SK-N-SH treated with all-trans-retinoic acid at 6 μM for 48 hours (cell line): ENCODE measurements at regions not wholly inside any gene's neighbourhood (a gene's known extent, or its start where the extent isn't known, plus 50 kb on each side); places are given as distances from the start of the nearest gene placed in this dataset.

Experiments
- ATAC-seq: fragments of 200-7000 bp; cut with Tn5 transposase; 3 replicates; pipeline ENCODE4 v1.9.1; 2020; ENCODE audit warnings: mild to moderate bottlenecking, moderate library complexity
- ARNTL ChIP-seq: fragments of 450-650 bp; formaldehyde crosslinking; IDR thresholded peaks from 2 replicates; pipeline ENCODE4 v1.5.0; 2020; ENCODE audit warnings: low read depth, mild to moderate bottlenecking, moderate library complexity, borderline replicate concordance
- BACH2 ChIP-seq: fragments of 250-450 bp; sonication (Bioruptor Pico); IDR thresholded peaks from 2 replicates; pipeline ENCODE4 v1.9.0; 2021; ENCODE audit warnings: mild to moderate bottlenecking, borderline replicate concordance
- CREB5 ChIP-seq: fragments of 250-450 bp; sonication (Bioruptor Pico); IDR thresholded peaks from 2 replicates; pipeline ENCODE4 v1.5.1; 2020; ENCODE audit warnings: low read depth, mild to moderate bottlenecking, moderate library complexity
- CSDC2 ChIP-seq: fragments of 250-450 bp; sonication (Bioruptor Pico); IDR thresholded peaks from 2 replicates; pipeline ENCODE4 v1.5.0; 2020; ENCODE audit warnings: mild to moderate bottlenecking, moderate library complexity
- CSRNP3 ChIP-seq: fragments of 250-450 bp; sonication (Bioruptor Pico); IDR thresholded peaks from 2 replicates; pipeline ENCODE4 v1.5.1; 2021; ENCODE audit warnings: mild to moderate bottlenecking, moderate library complexity
- ESRRG ChIP-seq: fragments of 250-450 bp; sonication (Bioruptor Pico); IDR thresholded peaks from 2 replicates; pipeline ENCODE4 v1.6.1; 2021; ENCODE audit warnings: mild to moderate bottlenecking
- GLIS3 ChIP-seq: fragments of 250-450 bp; sonication (Bioruptor Pico); IDR thresholded peaks from 2 replicates; pipeline ENCODE4 v1.5.0; 2020; ENCODE audit warnings: mild to moderate bottlenecking, moderate library complexity
- ISL1 ChIP-seq: fragments of 250-450 bp; sonication (Bioruptor Pico); IDR thresholded peaks from 2 replicates; pipeline ENCODE4 v2.1.2; 2022; ENCODE audit warnings: mild to moderate bottlenecking, moderate library complexity
- OSR1 ChIP-seq: fragments of 250-450 bp; sonication (Bioruptor Pico); IDR thresholded peaks from 2 replicates; pipeline ENCODE4 v1.8.0; 2022; ENCODE audit warnings: moderate library complexity, mild to moderate bottlenecking, inconsistent platforms
- PATZ1 ChIP-seq: fragments of 250-450 bp; sonication (Bioruptor Pico); IDR thresholded peaks from 2 replicates; pipeline ENCODE4 v1.8.0; 2020; ENCODE audit warnings: mild to moderate bottlenecking, moderate library complexity, borderline replicate concordance
- POU6F1 ChIP-seq: fragments of 250-450 bp; sonication (Bioruptor Pico); IDR thresholded peaks from 2 replicates; pipeline ENCODE4 v1.8.0; 2021; ENCODE audit warnings: low read depth, mild to moderate bottlenecking, moderate library complexity, borderline replicate concordance
- PPARA ChIP-seq: fragments of 250-450 bp; sonication (Bioruptor Pico); IDR thresholded peaks from 2 replicates; pipeline ENCODE4 v1.5.0; 2020; ENCODE audit warnings: mild to moderate bottlenecking, borderline replicate concordance
- RARB ChIP-seq: fragments of 250-450 bp; sonication (Bioruptor Pico); IDR thresholded peaks from 2 replicates; pipeline ENCODE4 v1.8.0; 2021; ENCODE audit warnings: mild to moderate bottlenecking, moderate library complexity
- SNAI2 ChIP-seq: fragments of 250-450 bp; sonication (Bioruptor Pico); IDR thresholded peaks from 2 replicates; pipeline ENCODE4 v1.5.0; 2020; ENCODE audit warnings: mild to moderate bottlenecking, moderate library complexity
- TOX ChIP-seq: fragments of 250-450 bp; sonication (Bioruptor Pico); IDR thresholded peaks from 2 replicates; pipeline ENCODE4 v1.8.0; 2021; ENCODE audit warnings: mild to moderate bottlenecking, moderate library complexity, borderline replicate concordance
- ZFP3 ChIP-seq: fragments of 250-450 bp; sonication (Bioruptor Pico); IDR thresholded peaks from 2 replicates; pipeline ENCODE4 v1.5.0; 2020; ENCODE audit warnings: mild to moderate bottlenecking, moderate library complexity
- ZFP30 ChIP-seq: fragments of 450-650 bp; formaldehyde crosslinking; IDR thresholded peaks from 2 replicates; pipeline ENCODE4 v1.5.0; 2022; ENCODE audit warnings: mild to moderate bottlenecking, moderate library complexity
- ZNF565 ChIP-seq: fragments of 450-650 bp; formaldehyde crosslinking; conservative IDR thresholded peaks from 2 replicates; pipeline ENCODE4 v1.5.0; 2020; ENCODE audit warnings: low read depth, mild to moderate bottlenecking, moderate library complexity
- ZNF8 ChIP-seq: fragments of 450-650 bp; formaldehyde crosslinking; IDR thresholded peaks from 2 replicates; pipeline ENCODE4 v1.5.0; 2020; ENCODE audit warnings: mild to moderate bottlenecking, moderate library complexity

- TF ChIP-seq SNAI2 (CRISPR knock-in tag): no peak
- no peak for TF ChIP-seq OSR1 (CRISPR knock-in tag)
- TF ChIP-seq ZFP30 (CRISPR knock-in tag): no peak
- no peak for TF ChIP-seq ZFP3 (CRISPR knock-in tag)
- no peak for TF ChIP-seq GLIS3 (CRISPR knock-in tag)
- no peak for TF ChIP-seq CSRNP3
- ATAC-seq: no peak
Observed at GRCh38 chr14:30496852-30497251, 62.1 kb upstream of the G2E3 start.

- TF ChIP-seq OSR1 (CRISPR knock-in tag) (no peak), ARNTL (no peak), GLIS3 (CRISPR knock-in tag) (no peak), ZFP3 (CRISPR knock-in tag) (no peak), ZFP30 (CRISPR knock-in tag) (no peak)
- ATAC-seq: no peak
Observed at GRCh38 chr14:30499358-30499757, 59.6 kb upstream of the G2E3 start.

GRCh38 chr14:30500222-30500621 is 58.7 kb upstream of the G2E3 start:
- ATAC-seq: no peak
- TF ChIP-seq CSDC2 (CRISPR knock-in tag) (no peak), TOX (CRISPR knock-in tag) (no peak), OSR1 (CRISPR knock-in tag) (no peak), PPARA (CRISPR knock-in tag) (no peak), RARB (no peak), ZNF565 (CRISPR knock-in tag) (no peak), ZFP3 (CRISPR knock-in tag) (no peak), ISL1 (CRISPR knock-in tag) (no peak), ARNTL (no peak), BACH2 (no peak), CSRNP3 (no peak), GLIS3 (CRISPR knock-in tag) (no peak), POU6F1 (CRISPR knock-in tag) (no peak), ESRRG (CRISPR knock-in tag) (no peak), PATZ1 (no peak), ZFP30 (CRISPR knock-in tag) (no peak), ZNF8 (no peak), CREB5 (CRISPR knock-in tag) (no peak)
- TF ChIP-seq, all 23 proteins: peak for 0

GRCh38 chr14:30507209-30507608 is 51.7 kb upstream of the G2E3 start:
- TF ChIP-seq PPARA (CRISPR knock-in tag): no peak

More at GRCh38 chr14:30507209-30507608, 51.7 kb upstream of the G2E3 start:
- ATAC-seq: no peak
